ENCODE measurements at regions not wholly inside any gene's neighbourhood (a gene's known extent, or its start where the extent isn't known, plus 50 kb on each side); places are given as distances from the start of the nearest gene placed in this dataset.

- no peak for TF ChIP-seq CTCF (IDR thresholded peaks at IDR 0.05)
- TF ChIP-seq POLR2A (IDR thresholded peaks at IDR 0.05): no peak
These were observed 207.7 kb downstream of the YTHDC2 start for GRCh38 chr5:113721171-113721570.
